NCI-H774 (cell line): ENCODE measurements at regions not wholly inside any gene's neighbourhood (a gene's known extent, or its start where the extent isn't known, plus 50 kb on each side); places are given as distances from the start of the nearest gene placed in this dataset.

Experiments
- DNase-seq: peaks from one replicate; lab custom pipeline; 2025; lab: John Stamatoyannopoulos, UW

DNA sequence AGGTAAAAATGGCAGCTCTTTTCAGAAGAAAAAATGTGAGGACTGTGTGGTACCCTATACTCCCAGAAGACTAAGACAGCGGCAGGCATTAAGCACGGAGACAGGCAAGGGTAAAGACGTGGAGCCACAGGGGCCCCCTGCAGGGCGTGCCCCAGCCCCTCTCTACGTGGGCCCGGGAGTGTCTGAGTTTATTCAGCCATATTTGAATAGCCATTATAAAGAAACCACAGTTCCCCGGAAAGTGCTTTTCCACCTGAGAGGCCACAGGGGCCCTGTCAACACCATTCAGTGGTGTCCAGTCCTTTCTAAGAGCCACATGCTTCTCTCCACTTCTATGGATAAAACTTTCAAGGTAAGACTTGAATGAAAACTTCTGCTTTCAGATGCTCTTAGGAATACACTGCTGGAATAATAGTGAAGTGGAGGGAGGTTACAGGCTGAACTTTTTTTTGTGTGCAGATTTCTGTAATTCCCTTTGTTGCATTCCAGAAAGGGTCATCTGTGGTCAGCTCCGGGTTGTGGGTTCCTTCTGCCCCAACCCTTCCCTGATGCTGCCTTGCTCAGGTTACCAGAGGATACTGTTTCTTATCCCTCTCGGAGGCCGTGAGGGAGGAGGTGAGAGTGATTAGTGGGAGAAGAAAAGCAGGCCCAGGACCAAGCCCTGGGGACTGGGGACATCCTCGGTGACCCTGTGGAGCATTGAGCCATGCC, 58.4 kb downstream of the SLC25A47 start:
- no peak for DNase-seq

DNA sequence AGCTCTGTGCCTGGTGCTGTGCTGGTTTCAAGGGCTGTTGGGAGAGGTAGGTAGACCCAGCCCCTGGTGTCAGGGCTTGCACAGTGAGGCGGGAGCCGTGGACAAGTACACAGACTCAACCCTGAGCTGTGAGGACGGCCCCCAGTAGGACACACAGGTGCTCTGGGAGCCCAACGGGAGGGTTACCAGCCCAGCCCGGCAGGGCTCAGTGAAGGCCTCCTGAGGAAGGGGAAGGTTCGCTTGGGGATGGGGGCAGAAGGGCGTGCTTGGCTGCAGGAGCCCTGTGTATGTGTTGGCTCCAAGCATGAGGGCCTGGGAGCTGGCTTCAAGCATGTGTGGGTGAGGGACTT, 58.9 kb downstream of the SLC25A47 start:
- DNase-seq = no peak

DNA sequence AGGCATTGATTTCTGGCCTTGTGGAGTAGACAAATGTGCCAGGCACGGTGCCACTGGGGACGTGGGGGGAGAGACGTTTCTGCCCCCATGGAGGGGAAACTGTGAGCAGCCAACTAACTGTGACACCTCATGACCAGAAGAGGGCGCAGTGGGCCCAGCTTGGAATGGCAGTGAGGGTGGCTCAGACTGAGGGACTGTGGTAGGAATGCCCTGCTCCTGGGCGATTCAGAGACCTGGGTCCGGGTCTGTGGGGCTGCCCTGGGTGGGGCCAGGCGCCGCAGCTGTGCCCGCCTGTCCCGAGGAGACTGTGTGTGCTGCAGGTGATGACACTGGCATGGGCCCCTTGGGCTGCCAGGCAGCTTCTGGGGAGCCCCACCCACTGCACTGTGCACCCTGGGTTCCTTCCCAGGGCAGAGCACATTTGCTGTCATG, 60.6 kb downstream of the SLC25A47 start:
- peak; percentile 25 for DNase-seq

DNA sequence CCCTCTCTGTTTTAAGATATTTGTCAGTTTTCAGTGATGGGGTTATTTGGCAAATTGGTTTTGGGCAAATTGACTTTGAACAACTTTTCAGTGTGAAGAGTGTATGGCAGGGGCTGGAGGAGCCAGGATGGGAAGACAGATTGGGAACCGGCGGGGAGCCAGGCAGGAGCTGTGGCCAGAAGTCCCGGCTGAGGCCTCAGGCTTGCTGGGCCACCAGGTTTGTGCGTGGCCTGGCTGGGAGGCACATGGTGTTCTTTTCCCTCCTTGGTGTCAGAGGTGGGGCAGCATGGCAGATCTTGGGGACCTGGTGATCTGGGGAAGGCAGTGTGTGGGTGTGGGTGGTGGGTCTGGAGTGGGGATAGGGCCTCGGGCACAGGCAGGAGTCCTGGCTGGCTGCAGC, 61.1 kb downstream of the SLC25A47 start:
- no peak for DNase-seq

DNA sequence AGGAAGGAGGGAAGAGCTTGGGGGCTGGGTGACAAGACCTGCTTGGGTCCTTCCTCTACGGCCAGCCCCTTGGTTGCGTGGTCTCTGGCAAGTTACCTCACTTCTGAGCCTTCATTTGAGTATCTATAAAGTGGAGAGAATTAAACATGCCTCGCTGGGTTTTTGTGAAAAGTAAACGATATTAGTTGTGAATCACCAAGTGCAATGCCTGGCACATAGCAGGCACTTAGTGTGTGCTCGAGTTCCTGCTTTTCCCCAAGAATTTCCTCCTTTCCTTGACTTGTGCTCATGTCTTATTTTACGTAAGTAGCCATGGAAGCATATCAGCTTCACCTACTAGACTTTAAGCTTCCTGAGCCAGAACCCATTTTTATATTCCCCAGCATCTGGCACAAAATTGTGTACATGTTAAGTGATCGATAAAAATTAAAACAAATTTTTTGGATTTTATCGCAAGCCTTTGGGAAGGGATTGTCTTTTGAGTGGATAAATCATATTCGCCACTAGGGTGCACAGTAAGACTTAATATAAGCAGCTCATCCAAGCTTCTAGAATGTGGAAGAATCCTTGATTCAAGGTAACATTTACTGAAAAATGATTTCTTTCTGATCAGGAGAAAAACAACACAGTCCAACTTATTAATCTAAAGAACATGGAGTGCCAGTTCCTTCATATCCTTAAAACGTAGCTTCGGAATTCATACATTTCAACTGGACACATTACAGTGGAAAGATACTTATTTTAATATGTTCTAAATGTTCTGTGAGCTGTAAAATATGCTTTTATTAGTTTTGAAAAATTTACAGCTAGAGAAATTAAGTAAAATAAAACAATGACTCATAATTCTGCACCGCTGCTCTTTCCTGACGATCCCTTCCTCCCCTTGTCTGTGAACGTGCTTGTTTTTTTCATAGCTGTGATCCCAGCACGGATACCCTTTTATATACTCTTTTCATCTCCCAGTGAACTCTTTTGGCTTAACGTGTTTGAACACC, 62.0 kb downstream of the SLC25A47 start:
- peak; percentile 18 for DNase-seq

DNA sequence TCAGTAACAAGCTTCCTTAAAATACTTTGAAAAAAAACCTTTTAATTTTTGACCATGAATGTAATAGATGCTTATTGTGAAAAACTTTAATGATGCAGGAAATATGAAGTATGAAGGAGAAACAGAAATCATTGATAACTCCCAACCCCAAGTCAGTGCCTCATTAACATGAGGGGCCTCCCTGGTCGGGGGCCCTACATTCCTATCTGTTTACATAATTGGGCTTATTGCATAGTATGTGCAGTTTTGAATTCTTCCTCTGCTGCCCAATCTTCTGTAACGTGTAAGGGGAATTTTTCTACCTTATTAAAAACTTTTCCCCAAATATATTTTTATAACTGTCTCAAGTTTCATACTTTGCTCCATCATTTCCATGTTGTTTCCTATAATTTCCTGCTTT, 63.0 kb downstream of the SLC25A47 start:
- DNase-seq = no peak

DNA sequence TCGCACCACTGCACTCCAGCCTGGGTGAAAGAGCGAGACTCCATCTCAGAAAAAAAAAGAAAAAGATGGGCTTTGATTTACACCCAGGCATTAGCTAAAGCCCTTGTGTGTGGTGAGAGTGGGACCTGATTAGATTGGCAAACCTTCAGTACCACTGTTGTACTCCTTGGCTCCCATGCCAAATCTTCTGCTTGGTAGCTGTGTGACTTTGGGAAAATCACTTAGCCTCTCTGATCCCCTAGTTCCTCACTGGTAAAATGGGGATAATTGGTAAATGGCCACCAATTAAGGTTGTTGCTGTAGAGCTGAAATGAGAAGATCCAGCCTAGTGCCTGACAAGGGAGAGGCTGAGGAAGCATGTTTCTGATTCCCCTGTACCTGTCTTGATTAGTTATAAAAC, 63.7 kb downstream of the SLC25A47 start:
- no peak for DNase-seq

DNA sequence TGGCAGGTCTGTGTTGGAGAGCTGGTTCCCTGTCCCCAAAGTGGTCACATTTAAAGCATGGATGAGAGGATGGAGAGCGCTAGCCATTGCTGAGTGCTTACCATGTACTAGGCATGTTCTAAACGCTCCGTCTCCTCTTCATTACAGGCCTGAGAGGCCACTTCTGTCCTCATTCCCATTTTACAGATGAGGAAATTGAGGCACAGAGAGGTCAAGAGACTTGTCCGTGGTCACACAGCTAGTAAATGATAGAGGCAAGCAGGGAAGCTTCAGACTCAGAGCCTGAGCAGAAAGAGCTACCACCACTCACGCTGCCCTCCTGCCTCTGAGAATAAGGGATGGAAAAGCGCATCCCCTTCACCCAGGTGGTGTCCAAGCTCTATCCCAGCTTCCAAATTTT, 64.3 kb downstream of the SLC25A47 start:
- DNase-seq = no peak

DNA sequence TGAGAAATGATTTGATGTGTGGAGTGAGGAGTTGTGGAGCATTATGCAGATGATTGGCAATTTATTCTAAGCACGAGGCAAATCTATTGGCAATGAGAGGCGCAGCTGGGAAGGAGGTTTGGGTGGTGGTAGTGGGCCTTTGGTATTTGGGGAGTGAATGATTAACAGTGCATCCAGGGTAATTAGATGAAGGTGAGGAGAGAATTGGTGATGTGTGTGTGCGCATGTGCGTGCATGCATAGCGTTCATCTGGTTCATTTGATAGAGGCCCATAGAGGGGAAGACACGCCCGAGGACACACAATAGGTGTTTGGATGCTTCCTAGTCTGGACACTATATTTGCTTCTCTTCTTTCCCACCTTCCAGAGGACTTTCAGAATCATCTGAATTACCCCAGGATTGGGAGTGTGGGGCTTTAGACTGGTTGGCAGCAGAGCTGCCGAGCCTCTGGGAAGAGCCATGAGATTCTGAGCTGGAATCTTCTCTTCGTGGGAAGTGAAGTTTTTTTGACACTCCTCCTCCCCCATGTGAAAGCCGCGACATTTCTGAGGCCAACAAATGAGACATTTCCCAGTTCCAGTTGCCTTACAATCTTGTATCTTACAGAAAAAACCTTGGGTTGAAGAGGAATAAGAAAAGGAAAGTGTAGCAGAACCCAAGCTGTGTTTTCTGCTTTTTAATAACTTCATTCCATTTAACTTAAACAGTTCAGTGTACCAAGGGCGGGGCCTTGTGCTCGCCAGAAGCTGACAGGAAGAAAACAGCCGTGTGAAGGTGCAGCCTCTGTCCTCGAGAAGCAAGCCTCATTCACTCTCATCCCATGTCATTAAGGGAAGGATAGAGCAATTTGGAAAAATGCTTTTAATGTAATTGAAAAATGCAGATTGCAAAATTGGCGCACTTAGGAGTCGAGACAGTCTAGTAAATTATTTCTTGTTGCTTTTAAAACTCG, 65.2 kb downstream of the SLC25A47 start:
- no peak for DNase-seq

DNA sequence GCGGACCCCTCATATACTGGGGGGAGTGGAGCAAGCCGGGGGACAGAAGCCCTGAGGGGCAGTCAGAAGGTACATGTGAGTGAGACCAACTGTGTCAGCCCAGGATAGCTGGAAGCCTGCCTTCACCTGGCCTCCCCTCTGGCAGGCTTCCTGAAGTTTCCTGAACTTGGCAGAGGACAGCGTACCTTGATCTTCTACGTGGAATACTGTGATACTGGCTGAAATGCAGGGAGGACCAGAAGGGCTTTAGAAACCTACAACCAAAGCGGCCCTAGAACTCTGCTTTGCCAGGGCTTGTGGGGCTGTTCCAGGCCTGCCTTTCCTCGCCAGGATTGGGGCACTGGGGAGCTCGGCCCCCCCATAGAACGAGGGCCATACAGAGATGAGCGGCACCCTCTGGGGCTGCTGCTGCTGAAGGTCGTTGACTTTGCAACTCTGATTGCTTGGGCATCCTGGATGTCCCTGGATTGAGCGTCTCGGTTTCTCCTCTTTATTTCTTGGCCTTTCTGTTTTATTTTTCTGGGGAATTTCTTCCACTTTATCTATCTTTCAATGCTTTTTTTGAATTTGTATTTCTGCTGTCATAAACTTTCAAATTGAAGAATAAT, 66.5 kb downstream of the SLC25A47 start:
- no peak for DNase-seq

DNA sequence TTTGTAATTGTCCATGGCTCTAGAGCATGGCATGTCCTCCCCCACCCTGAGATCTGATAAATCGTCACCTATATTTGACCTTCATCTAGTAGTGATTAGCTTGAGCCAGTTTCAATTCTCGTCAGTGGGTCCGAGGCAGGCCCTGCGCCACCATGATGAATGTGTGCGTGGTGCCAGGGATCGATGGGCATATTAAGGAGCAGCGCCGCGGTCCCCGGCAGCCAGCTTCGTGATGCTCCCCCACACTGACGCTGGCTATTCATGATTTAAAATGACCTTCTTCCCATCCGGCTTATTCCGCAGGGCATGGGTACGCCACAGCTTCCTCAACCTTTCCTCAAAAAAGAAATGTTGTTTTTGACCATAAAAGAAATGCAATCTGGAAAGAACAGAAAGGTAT, 68.0 kb downstream of the SLC25A47 start:
- DNase-seq = no peak

DNA sequence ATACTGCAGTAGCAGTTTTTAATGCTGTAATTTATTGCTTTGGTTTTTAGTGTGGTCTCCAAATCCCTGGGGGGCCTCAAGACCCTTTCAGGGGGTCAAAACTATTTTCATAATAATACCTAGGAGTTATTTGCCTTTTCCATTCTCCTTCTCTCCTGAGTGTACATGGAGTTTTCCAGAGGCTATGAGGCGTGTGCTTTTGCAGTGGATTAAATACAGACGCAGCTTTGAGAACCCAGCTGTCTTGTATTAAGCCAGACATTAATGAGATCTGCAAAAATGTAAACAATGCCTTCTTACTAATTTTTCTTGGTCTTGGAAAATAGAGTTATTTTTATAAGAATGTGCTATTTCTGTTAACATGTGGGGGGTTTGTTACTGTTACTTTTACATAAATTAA, 68.6 kb downstream of the SLC25A47 start:
- DNase-seq = no peak

DNA sequence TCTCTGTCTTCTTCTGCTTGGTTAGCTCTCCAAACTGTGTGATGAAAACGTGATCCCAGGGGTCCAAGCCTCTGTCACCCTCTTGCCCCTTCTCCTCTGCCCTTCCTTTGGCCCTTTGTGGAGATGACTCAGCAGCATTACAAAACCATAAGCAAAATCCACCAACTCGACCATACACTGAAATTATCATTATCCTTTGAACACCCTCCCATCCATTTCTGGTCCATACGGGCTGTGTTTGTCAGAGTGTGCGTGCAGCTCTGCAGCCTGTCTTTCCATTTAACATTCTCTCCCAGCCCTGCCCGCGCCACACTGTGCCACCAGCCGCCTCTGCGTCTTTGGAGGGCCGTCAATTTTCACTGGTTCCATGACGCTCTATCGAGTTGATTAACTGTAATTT, 69.2 kb downstream of the SLC25A47 start:
- DNase-seq = no peak

DNA sequence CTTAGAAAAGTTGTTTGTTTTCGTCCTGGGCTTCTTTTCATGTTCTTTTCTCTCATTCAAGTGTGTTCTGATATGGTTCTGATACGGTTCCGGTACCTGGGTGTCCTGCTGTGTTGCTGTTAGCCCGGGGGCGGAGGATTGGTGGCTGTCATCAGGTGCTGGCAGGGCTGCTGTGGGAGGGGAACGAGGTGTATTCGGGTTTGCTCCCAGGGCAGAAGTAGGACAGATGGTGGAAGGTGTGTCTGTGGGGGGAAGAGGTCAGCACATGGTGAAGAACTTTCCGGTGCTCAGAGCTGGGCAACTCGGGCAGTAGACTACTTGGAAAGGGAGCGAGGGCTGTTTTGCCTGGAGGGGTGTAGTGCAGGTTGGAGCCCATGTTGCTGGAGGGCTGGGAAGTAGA, 70.2 kb downstream of the SLC25A47 start:
- DNase-seq = no peak

DNA sequence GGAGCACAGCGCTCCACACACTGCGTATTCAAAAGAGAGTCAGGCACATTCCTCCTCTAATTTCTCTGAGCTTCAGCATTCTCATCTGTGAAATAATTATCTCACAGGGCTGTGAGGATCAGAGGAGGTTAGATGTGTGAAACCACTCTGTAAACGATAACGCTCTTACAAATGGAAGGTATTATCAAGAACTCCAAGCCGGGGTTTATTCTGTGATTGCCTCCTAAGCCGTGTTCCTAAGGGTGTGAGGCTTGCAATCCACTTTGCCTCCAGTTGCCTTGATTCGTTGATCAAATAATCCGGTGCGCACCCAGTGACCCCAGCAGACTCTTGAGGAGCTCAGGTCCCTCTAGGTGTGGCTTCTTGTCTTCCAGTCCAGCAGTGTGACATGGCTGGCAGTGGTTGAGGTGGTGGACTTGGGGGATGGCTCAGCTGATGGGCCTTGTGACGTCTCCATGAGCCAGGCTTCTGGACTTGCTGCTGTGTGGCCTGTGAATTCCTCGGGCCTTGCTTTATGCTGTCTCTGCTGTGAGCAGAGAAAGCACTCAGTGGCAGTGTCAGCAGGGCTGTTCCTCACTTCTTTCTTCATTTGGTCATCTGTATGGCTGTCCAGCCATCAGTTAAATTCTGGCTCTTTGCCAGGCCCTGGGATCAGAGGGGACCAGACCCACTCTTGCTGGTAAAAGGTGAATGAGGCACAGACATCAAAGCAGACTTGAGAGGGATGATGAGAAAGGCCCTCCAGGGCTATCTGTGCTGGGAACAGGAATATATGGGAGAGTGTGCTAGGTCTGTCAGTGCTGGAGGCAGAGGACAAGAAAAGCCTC, 71.0 kb downstream of the SLC25A47 start:
- DNase-seq = no peak

DNA sequence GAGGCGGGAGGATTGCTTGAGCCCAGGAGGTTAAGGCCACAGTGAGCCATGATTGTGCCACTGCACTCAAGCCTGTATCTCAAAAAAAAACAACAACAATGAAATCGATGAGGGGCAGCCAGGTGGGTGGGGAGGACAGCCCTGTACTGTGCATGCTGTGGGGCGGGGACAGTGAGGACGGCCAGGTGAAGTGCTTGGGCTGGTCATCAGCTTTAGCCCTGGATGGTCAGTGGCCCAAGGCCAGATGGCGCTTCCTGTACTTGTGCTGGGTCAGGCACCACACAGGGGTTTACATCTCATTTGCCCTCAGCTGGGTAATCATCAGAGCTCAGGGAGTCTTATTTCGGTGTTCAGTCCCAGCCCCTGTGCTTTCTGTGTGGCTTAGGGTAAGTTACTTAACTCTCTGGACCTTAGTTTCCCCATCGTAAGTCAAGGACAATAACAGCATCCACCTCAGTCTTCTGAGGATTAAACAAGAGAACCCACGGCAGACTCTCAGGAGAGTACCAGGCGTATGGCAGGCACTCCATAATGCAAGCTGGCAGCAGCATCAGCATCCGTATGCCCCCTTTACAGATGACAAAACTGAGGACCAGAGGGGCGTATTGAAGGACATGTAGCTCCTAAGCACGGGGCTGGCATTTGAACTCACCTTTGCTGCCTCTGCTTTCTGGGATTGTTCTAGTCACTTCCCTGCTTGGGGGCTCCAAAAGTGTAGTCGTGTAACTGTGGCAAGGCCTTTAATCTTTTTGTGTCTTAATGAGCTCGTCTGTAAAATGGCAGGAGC, 71.9 kb downstream of the SLC25A47 start:
- no peak for DNase-seq

DNA sequence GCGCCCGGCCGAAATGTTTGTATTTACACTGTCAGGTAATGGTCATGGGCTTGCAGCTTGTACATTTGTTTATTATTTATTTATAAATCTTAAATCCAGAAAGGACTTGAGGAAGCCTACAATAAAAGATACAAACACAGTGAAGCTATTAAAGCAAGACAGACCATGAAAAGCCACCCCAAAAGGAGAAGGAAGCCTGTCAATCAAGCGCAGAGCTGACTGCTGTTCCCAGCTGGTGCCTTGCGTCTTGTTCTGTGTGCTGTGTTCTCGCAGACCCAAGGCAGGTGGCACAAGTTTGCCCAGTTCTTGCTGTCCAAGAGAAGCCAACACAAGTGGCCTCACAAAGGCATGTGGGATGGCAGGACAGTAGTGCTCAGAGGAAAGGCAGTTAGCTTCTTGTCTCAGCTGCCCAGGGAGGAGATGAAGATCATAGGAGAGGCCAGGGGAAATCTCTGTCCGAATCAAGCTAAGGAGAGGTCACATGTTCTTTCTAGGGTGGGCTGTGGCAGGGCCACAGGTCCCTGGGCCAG, 73.2 kb downstream of the SLC25A47 start:
- no peak for DNase-seq

DNA sequence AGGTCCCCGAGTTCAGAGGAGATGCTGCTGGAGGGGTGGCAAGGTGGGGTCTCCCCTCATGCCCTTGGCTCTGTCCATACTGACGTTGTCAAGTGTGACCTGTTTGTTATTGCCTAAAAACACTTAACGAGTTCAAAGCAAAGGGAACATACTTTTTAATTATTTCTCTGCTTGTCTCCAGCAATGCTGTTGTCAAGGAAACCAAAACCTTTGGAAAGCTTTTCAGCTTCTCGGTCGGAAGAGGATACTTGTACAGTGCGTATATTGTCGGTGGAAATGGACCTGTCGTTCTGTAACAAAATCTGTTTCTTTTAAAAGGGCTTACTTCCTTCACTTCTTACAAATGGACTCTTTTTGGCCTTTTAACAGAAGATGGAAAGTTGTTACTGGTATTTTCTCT, 73.9 kb downstream of the SLC25A47 start:
- DNase-seq = no peak

DNA sequence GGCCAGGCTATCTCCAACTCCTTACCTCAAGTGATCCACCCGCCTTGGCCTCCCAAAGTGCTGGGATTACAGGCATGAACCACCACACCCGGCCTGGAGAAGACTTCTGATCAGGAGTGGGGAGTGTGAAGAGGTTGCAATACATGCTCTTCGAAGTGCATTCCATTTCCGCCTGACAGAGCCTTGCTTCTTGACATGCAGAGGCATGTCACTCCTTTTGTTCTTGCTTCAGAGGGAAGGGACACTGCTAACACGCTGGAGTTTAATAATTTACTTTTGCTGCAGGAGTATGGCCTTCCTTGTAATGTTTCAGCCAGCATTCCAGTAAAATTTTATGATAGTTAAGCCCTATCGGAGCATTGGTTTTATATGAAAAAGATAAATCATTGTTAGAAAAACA, 74.9 kb downstream of the SLC25A47 start:
- no peak for DNase-seq
